Heart left ventricle (tissue), 13 donors: ENCODE measurements at regions not wholly inside any gene's neighbourhood (a gene's known extent, or its start where the extent isn't known, plus 50 kb on each side); places are given as distances from the start of the nearest gene placed in this dataset.

Experiments used
- CTCF ChIP-seq, 12 donors: fragments of 200-600 bp; sonication (generic) in 4 of 12; IDR thresholded peaks; one replicate each; pipeline versions ENCODE4 v1.5.0 to v1.8.0; 2018 to 2022; ENCODE audit warnings: antibody characterized with exemption in 12 of 12, mild to moderate bottlenecking in 5 of 12
- POLR2A ChIP-seq, 2 donors: fragments of 450-650 bp; IDR thresholded peaks; one replicate each; pipeline ENCODE4 v1.6.1; 2017; ENCODE audit warnings: antibody characterized with exemption in 2 of 2, mild to moderate bottlenecking in 2 of 2, moderate library complexity in 2 of 2
- donor health status: ischemic (EF 13 %, LVEDD 7.1; RV severe dilation, severe dysfunction).
- donor health status: DM: no; HTN: yes; CAD: no.
- donor health status: DM: no; HTN: no; CAD: no.
- donor health status: ischemic (EF 25% LVEDD 6.9; RV normal size, moderate dysfunction).
- donor health status: ischemic (EF 25% LVEDD 5.7; RV mildly dilated, moderate dysfunction).
- donor health status: ischemic (EF 35%, LVEDD 5.7; RV mildly dilated, moderate dysfunction).
- donor health status: nonischemic (EF 11% LVEDD 7.7; RV severe dilation, severe dysfunction).
- donor health status: DM: yes; HTN: yes; CAD: no.
- donor health status: PGD.
- donor health status: ischemic (EF 29% LVEDD 5.4; RV normal size, mild dysfunction).
- donor health status: nonischemic (EF 23%, LVEDD 6.1; RV moderate dilation, normal function).

- TF ChIP-seq CTCF (IDR thresholded peaks at IDR 0.05) (no peak), POLR2A (IDR thresholded peaks at IDR 0.05) (no peak)
These were observed 307.8 kb downstream of the C11orf87 start for GRCh38 chr11:109729761-109730160.
